ENCODE measurements at regions not wholly inside any gene's neighbourhood (a gene's known extent, or its start where the extent isn't known, plus 50 kb on each side); places are given as distances from the start of the nearest gene placed in this dataset.

DNA sequence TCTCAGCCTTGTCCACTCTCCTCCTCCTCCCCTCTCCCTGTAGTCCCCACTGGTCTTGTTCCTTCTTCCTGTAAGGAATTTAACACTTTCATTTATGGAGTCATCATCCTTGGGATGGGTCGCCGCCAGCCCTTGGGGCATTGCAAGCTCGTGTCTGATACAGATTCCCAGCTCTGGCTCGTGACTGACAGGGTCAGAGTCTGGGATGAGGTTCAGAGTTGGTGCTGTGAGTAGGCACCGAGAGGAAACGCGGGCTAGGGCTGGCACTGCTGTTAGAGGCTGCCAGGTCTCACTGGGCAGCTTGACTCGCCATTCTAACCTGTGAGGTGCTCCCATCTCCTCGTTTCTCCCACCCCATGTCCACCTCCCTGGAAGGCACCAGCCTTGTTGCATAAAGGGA is 407.0 kb downstream of the SOX9 start:
- TF ChIP-seq GATA2 (IDR thresholded peaks at IDR 0.05; ENCODE audit: low read depth, low read length) (no peak), GATA3 (IDR thresholded peaks at IDR 0.05; ENCODE audit: low read depth, low read length) (no peak)
